GM18502 (cell line): ENCODE measurements at regions not wholly inside any gene's neighbourhood (a gene's known extent, or its start where the extent isn't known, plus 50 kb on each side); places are given as distances from the start of the nearest gene placed in this dataset.

Experiments used
- ATAC-seq: cut with Tn5 transposase; IDR thresholded peaks from one replicate; pipeline ENCODE4 v1.9.1; 2021; ENCODE audit warnings: mild to moderate bottlenecking; ENCODE audit not compliant: unreplicated experiment, poor library complexity

DNA sequence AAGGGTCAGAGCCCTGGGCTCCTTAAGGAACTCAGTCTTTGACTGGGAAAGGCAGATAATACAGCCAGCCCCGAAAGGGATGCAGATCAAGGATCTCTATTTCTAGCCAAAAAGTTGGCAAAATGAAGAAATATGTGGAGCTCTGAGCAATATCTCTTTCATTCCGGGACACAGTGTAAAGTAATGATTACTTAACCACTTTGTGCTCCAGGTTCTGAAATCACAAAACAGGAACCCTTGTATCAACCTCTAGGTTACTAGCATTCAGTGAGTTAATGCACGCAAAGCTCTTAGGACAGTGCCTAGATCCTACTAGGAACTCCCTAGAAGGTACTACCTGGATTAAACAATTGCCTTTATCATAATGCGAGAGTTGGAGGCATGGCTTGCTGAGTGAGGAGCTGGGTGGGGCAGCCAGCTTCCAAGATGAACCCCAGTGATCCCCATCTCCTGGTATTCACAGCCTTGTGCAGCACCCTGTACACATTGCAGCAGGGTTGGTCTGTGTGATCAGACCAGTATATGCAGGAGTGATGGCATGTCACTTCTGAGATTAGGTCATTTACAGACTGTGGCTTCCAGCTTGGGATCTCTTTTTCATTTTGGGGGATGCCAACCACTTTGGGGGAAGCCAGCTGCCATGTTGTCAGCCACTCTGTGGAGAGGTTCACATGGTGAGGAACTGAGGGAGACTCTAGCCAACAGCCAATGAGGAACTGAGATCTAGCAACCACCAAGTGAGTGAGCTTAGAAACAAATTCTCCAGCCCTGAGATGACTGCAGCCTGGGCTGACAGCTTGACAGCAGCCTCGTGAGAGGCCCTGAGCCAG is 103.1 kb upstream of the SLC44A1 start:
- ATAC-seq: peak; percentile 98

DNA sequence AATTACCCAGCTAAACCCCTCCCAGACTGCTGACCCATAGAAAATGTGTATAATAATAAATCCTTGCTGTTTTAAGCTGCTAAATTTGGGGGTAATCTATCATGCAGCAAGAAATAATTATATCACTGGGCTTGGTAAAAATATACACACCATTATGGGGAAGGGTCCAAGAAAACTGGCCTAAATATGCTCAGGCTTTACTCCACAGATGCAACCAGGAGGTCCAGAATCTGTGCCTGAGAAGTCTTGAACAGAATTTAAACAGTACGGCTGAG is 102.5 kb upstream of the SLC44A1 start:
- ATAC-seq: no peak

- ATAC-seq: no peak
Observed at GRCh38 chr9:105142406-105143135, 101.9 kb upstream of the SLC44A1 start.

DNA sequence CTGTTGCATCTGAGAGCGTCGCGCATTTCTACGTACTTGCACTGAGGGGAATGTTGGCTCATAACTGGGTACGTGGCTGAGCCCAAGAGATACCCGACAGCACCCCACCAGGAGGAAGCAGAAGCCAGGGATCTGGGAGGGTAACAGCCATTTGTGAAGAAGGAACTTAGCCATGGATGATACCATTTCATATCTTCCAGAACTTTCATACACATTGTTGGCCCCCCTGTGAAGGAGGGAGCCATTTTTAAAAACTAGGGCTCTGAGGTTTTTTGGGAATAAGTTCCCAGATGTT is 101.4 kb upstream of the SLC44A1 start:
- no peak for ATAC-seq

DNA sequence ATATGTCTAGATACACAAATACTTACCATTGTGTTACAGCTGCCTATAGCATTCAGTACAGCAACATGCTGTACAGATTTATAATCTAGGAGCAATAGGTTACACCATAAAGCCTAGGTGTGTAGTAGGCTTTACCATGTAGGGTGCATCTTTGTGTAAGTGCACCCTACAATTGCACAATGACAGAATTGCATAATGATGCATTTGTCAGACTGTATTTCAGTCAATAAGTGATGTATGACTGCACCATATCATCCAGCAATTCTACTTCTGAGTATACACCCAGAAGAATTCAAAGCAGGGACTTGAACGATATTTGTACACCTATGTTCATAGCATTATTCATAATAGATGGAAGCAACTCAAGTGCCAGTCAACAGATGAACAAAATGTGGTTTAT is 100.4 kb upstream of the SLC44A1 start:
- no peak for ATAC-seq

DNA sequence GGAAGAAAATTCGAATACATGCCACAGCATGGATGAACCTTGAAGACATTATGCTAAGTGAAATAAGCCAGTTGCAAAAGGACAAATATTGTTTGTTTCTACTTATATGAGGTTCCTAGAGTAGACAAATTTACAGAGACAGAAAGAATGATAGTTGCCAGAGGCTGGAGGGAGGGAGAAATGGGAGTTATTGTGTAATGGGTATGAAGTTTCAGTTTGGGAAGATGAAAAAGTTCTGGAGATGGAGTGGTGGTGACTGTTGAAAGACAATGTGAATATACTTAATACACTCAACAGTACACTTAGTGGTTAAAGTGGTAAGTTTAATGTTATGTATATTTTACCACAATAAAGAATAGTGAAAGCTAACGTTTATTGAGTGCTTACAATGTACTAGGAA is 99.6 kb upstream of the SLC44A1 start:
- ATAC-seq: no peak

DNA sequence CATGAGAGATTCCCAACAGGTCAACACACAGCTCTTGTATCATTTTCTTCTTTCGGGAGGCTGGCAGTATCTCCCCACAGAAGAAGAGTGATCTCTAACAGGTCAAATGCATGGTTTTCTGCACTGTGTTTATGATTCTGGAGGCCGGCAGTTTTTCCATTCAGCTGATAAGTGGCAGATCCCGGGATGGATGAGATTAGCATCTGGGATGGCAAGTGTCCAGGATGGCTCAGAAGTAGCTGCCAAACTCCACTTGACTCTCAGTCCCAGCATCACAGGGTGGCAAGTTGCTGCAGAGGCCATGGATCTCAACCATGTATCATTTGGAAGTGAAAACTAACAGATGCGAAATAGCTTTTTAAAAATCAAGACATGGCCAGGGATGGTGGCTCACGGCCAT is 97.8 kb upstream of the SLC44A1 start:
- ATAC-seq: no peak

DNA sequence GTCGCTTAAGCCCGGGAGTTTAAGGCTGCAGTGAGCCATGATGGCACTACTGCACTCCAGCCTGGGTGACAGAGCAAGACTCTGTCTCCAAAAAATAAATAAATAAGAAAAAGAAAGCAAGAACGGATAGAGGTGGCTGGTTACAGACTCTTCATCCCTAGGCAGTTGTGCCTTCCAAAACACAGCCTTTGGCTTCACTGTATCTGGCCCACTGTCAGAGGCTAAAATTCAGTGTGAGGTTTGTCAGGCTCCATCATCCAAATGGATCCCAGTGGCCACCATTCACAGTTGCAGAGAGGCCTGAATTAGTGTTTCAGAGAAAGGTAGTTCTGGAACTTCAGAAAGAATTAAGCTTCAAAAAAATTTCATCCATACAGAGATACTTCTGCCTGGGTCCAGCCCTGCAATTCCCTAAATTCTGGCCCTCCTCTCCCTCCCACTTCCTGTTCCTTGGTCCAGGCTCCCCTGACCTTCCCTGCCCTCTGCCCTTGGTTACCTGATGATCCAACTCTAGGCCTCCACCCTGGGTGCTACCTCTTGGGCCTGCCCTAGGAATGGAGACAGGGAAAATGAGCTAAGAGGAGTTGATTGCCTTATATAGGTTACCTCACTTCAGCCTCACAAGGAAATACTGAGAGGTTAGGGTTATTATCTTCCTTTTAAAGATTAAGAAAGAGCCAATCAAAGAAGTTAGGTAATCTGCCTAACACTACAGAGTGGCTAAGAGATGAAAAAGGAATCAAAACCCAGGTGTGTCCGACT is 97.2 kb upstream of the SLC44A1 start:
- no peak for ATAC-seq

- no peak for ATAC-seq
Observed at GRCh38 chr9:105148328-105149006, 96.0 kb upstream of the SLC44A1 start.

DNA sequence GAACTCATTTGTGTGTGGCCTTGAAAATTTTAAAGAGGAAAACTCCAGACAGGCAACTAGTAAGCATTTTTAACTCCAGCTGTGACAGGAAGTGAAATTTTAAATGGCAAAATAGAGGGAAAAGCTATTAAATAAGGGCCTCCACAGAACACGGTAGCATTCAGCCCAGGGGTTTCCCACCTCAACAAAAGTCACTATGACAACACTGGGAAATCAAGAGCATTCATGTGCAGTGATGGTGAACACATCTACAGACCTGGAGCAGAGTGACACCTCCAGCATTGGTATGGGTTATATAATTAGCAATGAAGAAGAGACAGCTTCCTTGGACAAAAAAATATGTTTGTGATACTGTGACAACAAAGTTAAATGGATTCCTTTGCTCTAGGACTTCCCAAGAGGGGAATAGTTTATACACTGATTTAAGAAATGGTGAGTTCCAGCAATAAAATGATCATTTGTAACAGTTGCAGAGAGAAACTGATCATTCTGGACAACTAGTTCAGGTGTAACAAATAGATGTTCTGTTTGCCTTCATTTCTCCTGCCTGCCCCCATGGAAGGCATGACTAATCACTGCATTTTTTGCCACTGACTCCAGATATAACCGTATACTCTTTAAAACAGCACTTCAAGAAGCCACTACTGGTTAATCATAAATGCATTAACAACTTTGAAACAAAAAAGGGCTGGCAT is 93.3 kb upstream of the SLC44A1 start:
- ATAC-seq: peak; percentile 82

- ATAC-seq: no peak
Observed at GRCh38 chr9:105151686-105151995, 92.8 kb upstream of the SLC44A1 start.

- no peak for ATAC-seq
Observed at GRCh38 chr9:105154723-105155191, 89.7 kb upstream of the SLC44A1 start.

DNA sequence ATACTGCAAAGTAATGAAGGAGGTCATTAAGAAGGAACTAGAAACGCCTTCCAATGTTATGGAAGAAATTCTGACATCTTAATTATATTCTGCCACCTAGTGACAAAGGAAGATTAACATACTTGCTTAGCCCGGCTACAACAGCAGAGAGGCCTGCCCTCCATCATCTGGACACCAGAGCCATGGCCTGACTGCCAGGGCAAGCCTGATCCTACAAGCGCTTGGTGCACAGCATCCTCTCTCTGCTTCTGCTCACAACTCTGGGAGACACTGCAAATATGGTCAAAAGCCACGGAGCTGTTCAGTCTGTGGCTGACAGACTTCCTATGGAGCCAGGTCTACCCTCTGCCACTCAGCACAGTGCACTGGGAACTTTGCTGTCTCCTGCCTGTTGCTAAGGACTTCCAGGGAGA is 87.3 kb upstream of the SLC44A1 start:
- ATAC-seq: peak; percentile 76

DNA sequence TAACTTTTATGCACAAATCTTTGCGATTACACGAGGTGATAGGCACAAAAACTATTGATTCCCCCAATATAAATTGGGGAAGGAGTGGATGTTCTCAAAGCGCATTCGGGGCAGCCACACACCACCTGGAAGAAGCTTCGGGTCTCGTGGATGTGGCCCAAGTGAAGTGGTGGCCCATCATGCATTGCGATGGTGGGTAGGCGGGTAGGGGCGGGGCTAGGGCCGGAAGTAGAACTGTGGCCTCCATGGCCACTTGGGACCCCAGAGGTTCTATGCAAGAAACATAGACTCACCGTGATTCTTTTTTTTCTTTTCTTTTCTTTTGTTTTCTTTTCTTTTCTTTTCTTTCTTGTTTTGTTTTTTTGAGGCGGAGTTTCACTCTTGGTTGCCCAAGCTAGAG is 86.4 kb upstream of the SLC44A1 start:
- no peak for ATAC-seq

GRCh38 chr9:105158898-105159297 is 85.6 kb upstream of the SLC44A1 start:
- no peak for ATAC-seq

DNA sequence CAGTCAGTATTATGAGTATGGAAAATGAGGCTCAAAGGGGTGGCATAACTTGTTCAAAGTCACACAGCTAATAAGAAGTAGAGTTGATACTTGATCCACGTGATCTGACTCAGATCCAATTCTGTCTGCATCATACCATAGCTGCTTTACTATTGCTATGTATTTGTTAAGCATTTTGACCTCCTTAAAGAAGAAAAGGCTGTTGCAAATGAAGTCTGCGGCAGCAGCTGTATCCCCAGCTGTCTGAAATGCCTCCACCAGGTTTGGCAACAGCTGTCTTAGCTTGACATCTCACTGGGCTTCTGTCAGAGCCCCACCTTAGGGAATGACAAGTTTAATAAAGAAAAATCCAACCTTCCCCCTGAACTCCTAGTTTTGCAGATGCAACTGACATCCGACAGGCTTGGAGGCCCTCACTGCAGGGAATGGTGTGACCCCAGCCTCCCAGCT is 75.6 kb upstream of the SLC44A1 start:
- no peak for ATAC-seq

- no peak for ATAC-seq
Observed at GRCh38 chr9:105171076-105171475, 73.4 kb upstream of the SLC44A1 start.

GRCh38 chr9:105171589-105171988 is 72.9 kb upstream of the SLC44A1 start:
- ATAC-seq: no peak

DNA sequence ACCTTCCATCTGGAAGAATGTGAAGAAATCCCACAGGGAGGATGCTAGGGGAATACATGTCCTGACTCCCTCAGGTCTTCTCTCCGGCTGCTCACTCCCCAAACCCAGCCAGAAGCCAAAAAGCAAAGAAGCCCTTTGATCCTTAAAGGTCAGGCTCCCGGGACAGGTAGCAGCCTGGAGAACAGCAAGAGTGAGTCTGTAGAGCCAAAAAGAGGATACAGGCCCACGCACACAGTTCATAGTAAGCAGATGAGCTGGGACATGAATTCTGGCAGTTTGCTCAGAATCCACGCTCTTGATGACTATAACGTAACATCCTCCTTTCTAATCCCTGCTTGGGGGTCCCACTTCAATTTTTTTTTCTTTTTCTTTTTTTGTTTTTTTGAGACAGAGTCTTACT is 72.0 kb upstream of the SLC44A1 start:
- no peak for ATAC-seq

- ATAC-seq: no peak
Observed at GRCh38 chr9:105173306-105173705, 71.1 kb upstream of the SLC44A1 start.
